Neural cell (in vitro differentiated cells): ENCODE measurements at regions not wholly inside any gene's neighbourhood (a gene's known extent, or its start where the extent isn't known, plus 50 kb on each side); places are given as distances from the start of the nearest gene placed in this dataset.
A peak's percentile ranks its signal among the peaks of the same experiment; 100 is the strongest.

Experiments used
- H2AFZ ChIP-seq: fragments of 200-600, 300-800 bp; sonication (generic), shearing (Covaris generic); 2 replicates; pipeline ENCODE4 v1.6.0; 2014; ENCODE audit warnings: low read depth, mild to moderate bottlenecking, antibody characterized with exemption, low read length, moderate library complexity
- H3F3A ChIP-seq: fragments of 200-600 bp; shearing (Covaris generic); 2 replicates; pipeline ENCODE4 v1.6.1; 2016; ENCODE audit warnings: mild to moderate bottlenecking, moderate library complexity, mixed read lengths, antibody characterized with exemption, low read length; ENCODE audit not compliant: insufficient read depth, poor library complexity, severe bottlenecking
- H3K27ac ChIP-seq: fragments of 200-600, 300-800 bp; sonication (generic), shearing (Covaris generic); 2 replicates; pipeline ENCODE4 v1.5.1; 2014; ENCODE audit warnings: mild to moderate bottlenecking, low read length, moderate library complexity
- H3K27me3 ChIP-seq: fragments of 300-800, 200-600 bp; sonication (generic), shearing (Covaris generic); 2 replicates; pipeline ENCODE4 v1.6.0; 2014; ENCODE audit warnings: mild to moderate bottlenecking, low read depth, low read length, moderate library complexity; ENCODE audit not compliant: insufficient read depth
- H3K36me3 ChIP-seq: fragments of 300-800, 200-600 bp; sonication (generic), shearing (Covaris generic); 2 replicates; pipeline ENCODE4 v1.5.1; 2014; ENCODE audit warnings: mild to moderate bottlenecking, antibody characterized with exemption, low read length, moderate library complexity; ENCODE audit not compliant: insufficient read depth
- H3K4me2 ChIP-seq: fragments of 300-800, 200-600 bp; sonication (generic), shearing (Covaris generic); 2 replicates; pipeline ENCODE4 v1.6.0; 2014; ENCODE audit warnings: mild to moderate bottlenecking, low read length
- H3K4me3 ChIP-seq: fragments of 300-800, 200-600 bp; sonication (generic), shearing (Covaris generic); 2 replicates; pipeline ENCODE4 v1.5.1; 2014; ENCODE audit warnings: mild to moderate bottlenecking, low read length, moderate library complexity
- H3K79me2 ChIP-seq: fragments of 200-600 bp; shearing (Covaris generic); replicated peaks from 2 replicates; pipeline ENCODE4 v1.6.0; 2014; ENCODE audit warnings: mild to moderate bottlenecking, low read length, moderate library complexity; ENCODE audit not compliant: insufficient read depth
- H3K9ac ChIP-seq: fragments of 300-800, 200-600 bp; sonication (generic), shearing (Covaris generic); 2 replicates; pipeline ENCODE4 v1.6.1; 2016; ENCODE audit warnings: mild to moderate bottlenecking, low read length, mixed read lengths
- H3K9me2 ChIP-seq: fragments of 200-600 bp; shearing (Covaris generic); 2 replicates; pipeline ENCODE4 v1.6.1; 2016; ENCODE audit warnings: mild to moderate bottlenecking, low read length, mixed read lengths; ENCODE audit not compliant: insufficient read depth
- H3K9me3 ChIP-seq: fragments of 200-600, 300-800 bp; sonication (generic), shearing (Covaris generic); 2 replicates; pipeline ENCODE4 v1.6.1; 2016; ENCODE audit warnings: mild to moderate bottlenecking, mixed run types, low read length, moderate library complexity, mixed read lengths
- H4K20me1 ChIP-seq: fragments of 200-600 bp; shearing (Covaris generic); 2 replicates; pipeline ENCODE4 v1.6.1; 2016; ENCODE audit warnings: mild to moderate bottlenecking, mixed run types; ENCODE audit not compliant: insufficient read depth
- CTCF ChIP-seq: fragments of 450-650 bp; IDR thresholded peaks from 2 replicates; pipeline ENCODE4 v1.5.1; 2014; ENCODE audit warnings: antibody characterized with exemption, mild to moderate bottlenecking, moderate library complexity; ENCODE audit not compliant: poor library complexity, severe bottlenecking
- EP300 ChIP-seq: fragments of 450-650 bp; conservative IDR thresholded peaks from 2 replicates; pipeline ENCODE4 v1.6.1; 2014; ENCODE audit warnings: antibody characterized with exemption, mild to moderate bottlenecking, moderate library complexity; ENCODE audit not compliant: poor library complexity, severe bottlenecking
- EZH2 ChIP-seq: fragments of 200-600, 300-800 bp; shearing (Covaris generic), sonication (generic); IDR thresholded peaks from 2 replicates; pipeline ENCODE4 v1.6.1; 2014; ENCODE audit warnings: antibody characterized with exemption, low read length, borderline replicate concordance, mild to moderate bottlenecking; ENCODE audit not compliant: insufficient read depth, poor library complexity, severe bottlenecking
- MXI1 ChIP-seq: fragments of 450-650 bp; conservative IDR thresholded peaks from 2 replicates; pipeline ENCODE4 v1.6.1; 2014; ENCODE audit warnings: antibody characterized with exemption, mild to moderate bottlenecking; ENCODE audit not compliant: poor library complexity, severe bottlenecking
- POLR2AphosphoS5 ChIP-seq: IDR thresholded peaks from 2 replicates; pipeline ENCODE4 v1.6.1; 2012
- RAD21 ChIP-seq: fragments of 450-650 bp; conservative IDR thresholded peaks from 2 replicates; pipeline ENCODE4 v1.6.1; 2014; ENCODE audit warnings: antibody characterized with exemption, mild to moderate bottlenecking, moderate library complexity
- SMC3 ChIP-seq: fragments of 450-650 bp; conservative IDR thresholded peaks from 2 replicates; pipeline ENCODE4 v1.6.1; 2014; ENCODE audit warnings: antibody characterized with exemption, mild to moderate bottlenecking, moderate library complexity; ENCODE audit not compliant: poor library complexity
- TAF1 ChIP-seq: IDR thresholded peaks from 2 replicates; pipeline ENCODE4 v1.6.1; 2012; ENCODE audit warnings: low read depth
- TF ChIP-seq, protein P1 (sequence below): IDR thresholded peaks from 2 replicates; pipeline ENCODE4 v1.6.1; 2012; ENCODE audit warnings: borderline replicate concordance

- no peaks in the 10 kb centered on the region for H3K9me3 ChIP-seq
- no peaks in the 10 kb centered on the region for H4K20me1 ChIP-seq
- no peak overlapping the region for H2AFZ ChIP-seq
- H3K9me2 ChIP-seq, result no peaks in the 10 kb centered on the region
- no peaks in the 10 kb centered on the region for H3K36me3 ChIP-seq
- no peaks in the 10 kb centered on the region for H3K79me2 ChIP-seq
- TF ChIP-seq EP300 (no peak), EZH2 (no peak), TAF1 (no peak), RAD21 (no peak), POLR2AphosphoS5 (no peak)
- H3K4me2 ChIP-seq, result no peak overlapping the region
- H3K27ac ChIP-seq, result no peak overlapping the region
- H3F3A ChIP-seq, result no peaks in the 10 kb centered on the region
- no peak overlapping the region for H3K9ac ChIP-seq
- no peak overlapping the region for H3K4me3 ChIP-seq
- H3K27me3 ChIP-seq, result no peaks in the 10 kb centered on the region
These were observed 314.4 kb downstream of the PCDH7 start for GRCh38 chr4:31034550-31034949.

DNA sequence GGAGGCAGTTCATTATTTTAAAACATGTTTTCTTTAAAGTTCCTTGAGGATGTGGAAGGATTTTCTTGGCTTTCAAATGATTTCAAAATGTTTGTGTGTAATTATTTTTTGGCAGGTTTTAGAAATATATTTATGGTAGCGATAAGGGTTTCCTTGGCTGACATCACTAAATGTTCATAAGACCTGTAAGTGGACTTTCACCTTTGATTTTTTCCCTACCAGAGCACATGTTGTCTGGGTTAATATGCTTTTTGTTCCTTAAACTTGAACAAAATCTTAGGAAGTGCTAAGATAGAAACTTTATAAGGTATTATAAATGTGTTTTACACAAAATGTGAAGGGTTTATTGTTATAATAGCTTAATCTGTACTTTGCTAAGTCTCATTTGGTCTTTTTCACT lies 315.6 kb downstream of the PCDH7 start:
- Histone ChIP-seq H3F3A (no peaks in the 10 kb centered on the region), H3K79me2 (no peaks in the 10 kb centered on the region), H3K27me3 (no peaks in the 10 kb centered on the region), H3K36me3 (no peaks in the 10 kb centered on the region), H3K9me2 (no peaks in the 10 kb centered on the region), H3K27ac (no peak overlapping the region), H2AFZ (no peak overlapping the region), H4K20me1 (no peaks in the 10 kb centered on the region), H3K9me3 (no peaks in the 10 kb centered on the region), H3K4me3 (no peak overlapping the region), H3K4me2 (no peak overlapping the region), H3K9ac (no peak overlapping the region)
- TF ChIP-seq CTCF (no peak), EP300 (no peak), EZH2 (no peak), POLR2AphosphoS5 (no peak), TAF1 (no peak), RAD21 (no peak), SMC3 (no peak), MXI1 (no peak)
- TF ChIP-seq, protein P1, sequence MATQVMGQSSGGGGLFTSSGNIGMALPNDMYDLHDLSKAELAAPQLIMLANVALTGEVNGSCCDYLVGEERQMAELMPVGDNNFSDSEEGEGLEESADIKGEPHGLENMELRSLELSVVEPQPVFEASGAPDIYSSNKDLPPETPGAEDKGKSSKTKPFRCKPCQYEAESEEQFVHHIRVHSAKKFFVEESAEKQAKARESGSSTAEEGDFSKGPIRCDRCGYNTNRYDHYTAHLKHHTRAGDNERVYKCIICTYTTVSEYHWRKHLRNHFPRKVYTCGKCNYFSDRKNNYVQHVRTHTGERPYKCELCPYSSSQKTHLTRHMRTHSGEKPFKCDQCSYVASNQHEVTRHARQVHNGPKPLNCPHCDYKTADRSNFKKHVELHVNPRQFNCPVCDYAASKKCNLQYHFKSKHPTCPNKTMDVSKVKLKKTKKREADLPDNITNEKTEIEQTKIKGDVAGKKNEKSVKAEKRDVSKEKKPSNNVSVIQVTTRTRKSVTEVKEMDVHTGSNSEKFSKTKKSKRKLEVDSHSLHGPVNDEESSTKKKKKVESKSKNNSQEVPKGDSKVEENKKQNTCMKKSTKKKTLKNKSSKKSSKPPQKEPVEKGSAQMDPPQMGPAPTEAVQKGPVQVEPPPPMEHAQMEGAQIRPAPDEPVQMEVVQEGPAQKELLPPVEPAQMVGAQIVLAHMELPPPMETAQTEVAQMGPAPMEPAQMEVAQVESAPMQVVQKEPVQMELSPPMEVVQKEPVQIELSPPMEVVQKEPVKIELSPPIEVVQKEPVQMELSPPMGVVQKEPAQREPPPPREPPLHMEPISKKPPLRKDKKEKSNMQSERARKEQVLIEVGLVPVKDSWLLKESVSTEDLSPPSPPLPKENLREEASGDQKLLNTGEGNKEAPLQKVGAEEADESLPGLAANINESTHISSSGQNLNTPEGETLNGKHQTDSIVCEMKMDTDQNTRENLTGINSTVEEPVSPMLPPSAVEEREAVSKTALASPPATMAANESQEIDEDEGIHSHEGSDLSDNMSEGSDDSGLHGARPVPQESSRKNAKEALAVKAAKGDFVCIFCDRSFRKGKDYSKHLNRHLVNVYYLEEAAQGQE, result no peak

DNA sequence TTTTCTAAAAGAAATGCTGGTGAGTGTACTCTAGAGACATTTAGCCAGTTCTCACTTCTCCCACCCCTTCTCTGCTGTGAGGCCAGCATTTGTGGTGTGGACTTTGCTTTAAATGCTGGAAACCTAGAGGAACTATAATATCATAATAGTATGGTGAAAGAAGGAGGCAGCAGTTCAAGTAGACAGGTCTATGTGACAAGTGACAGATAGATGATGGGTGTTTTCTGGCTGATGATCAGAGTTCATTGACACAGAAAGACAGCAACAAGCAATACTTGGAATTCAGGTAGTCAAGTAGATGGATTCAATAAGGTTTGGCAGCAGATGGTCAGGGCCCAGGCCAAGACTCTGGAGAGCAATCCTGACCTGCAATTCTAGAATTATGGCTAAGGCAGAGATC lies 317.5 kb downstream of the PCDH7 start:
- no peaks in the 10 kb centered on the region for H3F3A ChIP-seq
- no peak overlapping the region for H3K4me2 ChIP-seq
- no peak overlapping the region for H3K4me3 ChIP-seq
- no peaks in the 10 kb centered on the region for H4K20me1 ChIP-seq
- no peak overlapping the region for H3K27ac ChIP-seq
- peak; percentile 91 for TF ChIP-seq EP300
- TF ChIP-seq POLR2AphosphoS5, result peak; percentile 57
- TF ChIP-seq, protein P1, result no peak
- H3K27me3 ChIP-seq, result no peaks in the 10 kb centered on the region
- H3K9me2 ChIP-seq, result no peaks in the 10 kb centered on the region
- H3K36me3 ChIP-seq, result no peaks in the 10 kb centered on the region
- no peaks in the 10 kb centered on the region for H3K9me3 ChIP-seq
- H3K9ac ChIP-seq, result no peak overlapping the region
- no peaks in the 10 kb centered on the region for H3K79me2 ChIP-seq
- no peak overlapping the region for H2AFZ ChIP-seq
